NCI-H526 (cell line): ENCODE measurements at regions not wholly inside any gene's neighbourhood (a gene's known extent, or its start where the extent isn't known, plus 50 kb on each side); places are given as distances from the start of the nearest gene placed in this dataset.

Experiments
- DNase-seq, 2 experiments: peaks; one replicate each; lab custom pipeline; 2025; lab: John Stamatoyannopoulos, UW

- no peak for DNase-seq
These were observed 65.8 kb downstream of the SALL1 start for GRCh38 chr16:51085271-51085670.

GRCh38 chr16:51084074-51084928 lies 66.8 kb downstream of the SALL1 start:
- no peak for DNase-seq

GRCh38 chr16:51072591-51072990 lies 78.5 kb downstream of the SALL1 start:
- DNase-seq: no peak

- no peak for DNase-seq
These were observed 79.7 kb downstream of the SALL1 start for GRCh38 chr16:51071326-51071725.

- no peak for DNase-seq
These were observed 83.7 kb downstream of the SALL1 start for GRCh38 chr16:51067352-51067751.

GRCh38 chr16:51062039-51062438 lies 89.0 kb downstream of the SALL1 start:
- peak in 1 of 2 experiments; percentile 12 for DNase-seq

GRCh38 chr16:51061328-51061727 lies 89.7 kb downstream of the SALL1 start:
- no peak for DNase-seq

GRCh38 chr16:51057969-51058337 lies 93.1 kb downstream of the SALL1 start:
- DNase-seq: no peak

- DNase-seq: no peak
These were observed 93.8 kb downstream of the SALL1 start for GRCh38 chr16:51057102-51057793.

- no peak for DNase-seq
These were observed 94.7 kb downstream of the SALL1 start for GRCh38 chr16:51056331-51056730.

GRCh38 chr16:51055434-51055833 lies 95.6 kb downstream of the SALL1 start:
- DNase-seq: no peak

GRCh38 chr16:51053775-51054174 lies 97.3 kb downstream of the SALL1 start:
- DNase-seq: no peak

- no peak for DNase-seq
These were observed 99.4 kb downstream of the SALL1 start for GRCh38 chr16:51051671-51052070.

GRCh38 chr16:51050377-51050706 lies 100.7 kb downstream of the SALL1 start:
- no peak for DNase-seq

GRCh38 chr16:51049678-51050376 lies 101.2 kb downstream of the SALL1 start:
- no peak for DNase-seq

- DNase-seq: no peak
These were observed 101.8 kb downstream of the SALL1 start for GRCh38 chr16:51049276-51049675.

GRCh38 chr16:51048544-51048943 lies 102.5 kb downstream of the SALL1 start:
- DNase-seq: no peak

- no peak for DNase-seq
These were observed 105.3 kb downstream of the SALL1 start for GRCh38 chr16:51045794-51046193.

GRCh38 chr16:51045186-51045585 lies 105.9 kb downstream of the SALL1 start:
- no peak for DNase-seq

GRCh38 chr16:51041546-51041945 lies 109.5 kb downstream of the SALL1 start:
- DNase-seq: no peak

- DNase-seq: no peak
These were observed 110.4 kb downstream of the SALL1 start for GRCh38 chr16:51040637-51041036.

GRCh38 chr16:51039638-51040331 lies 111.3 kb downstream of the SALL1 start:
- DNase-seq: no peak
